ENCODE measurements at regions not wholly inside any gene's neighbourhood (a gene's known extent, or its start where the extent isn't known, plus 50 kb on each side); places are given as distances from the start of the nearest gene placed in this dataset.
A peak's percentile ranks its signal among the peaks of the same experiment; 100 is the strongest.

- Histone ChIP-seq H3K23ac (ENCODE audit: low read depth, low read length, poor library complexity) (no peak overlapping the region), H2AK5ac (ENCODE audit: low read depth, low read length) (no peak overlapping the region), H2AFZ (ENCODE audit: low read length) (no peak overlapping the region), H3K9ac (ENCODE audit: low read depth, low read length, poor library complexity) (no peak overlapping the region), H3K4me3 (ENCODE audit: low read length in 2 of 2) (no peak overlapping the region), H2BK5ac (ENCODE audit: low read length) (no peak overlapping the region), H3K27ac (replicated peaks; ENCODE audit: low read length) (no peak overlapping the region), H2BK12ac (ENCODE audit: low read length) (no peak overlapping the region), H3K9me3 (replicated peaks in 1 of 2; ENCODE audit: control insufficient read depth in 2 of 2, insufficient read depth in 1 of 2, low read depth in 1 of 2, low read length in 2 of 2) (no peaks in the 10 kb centered on the region), H3K4me2 (ENCODE audit: insufficient read depth, low read length, poor library complexity, severe bottlenecking) (no peak overlapping the region), H3K14ac (ENCODE audit: low read length) (no peak overlapping the region), H3K27me3 (ENCODE audit: control insufficient read depth in 3 of 3, insufficient read depth in 3 of 3, low read depth in 1 of 3, low read length in 3 of 3) (no peaks in the 10 kb centered on the region), H3K4ac (ENCODE audit: low read length) (no peak overlapping the region), H4K91ac (ENCODE audit: low read depth, low read length, poor library complexity) (no peak overlapping the region), H3K36me3 (replicated peaks in 1 of 2; ENCODE audit: control insufficient read depth in 2 of 2, insufficient read depth in 2 of 2, low read length in 2 of 2) (no peaks in the 10 kb centered on the region), H3K4me1 (ENCODE audit: control insufficient read depth in 2 of 2, insufficient read depth in 1 of 2, low read depth in 1 of 2, low read length in 2 of 2) (peaks cover 0 to 16% of the 10 kb centered on the region in 2 donors), H3K79me1 (ENCODE audit: low read depth, low read length) (no peaks in the 10 kb centered on the region), H4K8ac (ENCODE audit: low read depth, low read length) (no peak overlapping the region), H3K18ac (ENCODE audit: low read length) (no peak overlapping the region), H2BK15ac (ENCODE audit: low read length) (no peak overlapping the region), H2BK120ac (ENCODE audit: low read depth, low read length) (no peak overlapping the region)
- DNase-seq (ENCODE audit: low spot score): no peak
Measured at GRCh38 chr17:65404761-65405160, 156.7 kb downstream of the AXIN2 start.

DNA sequence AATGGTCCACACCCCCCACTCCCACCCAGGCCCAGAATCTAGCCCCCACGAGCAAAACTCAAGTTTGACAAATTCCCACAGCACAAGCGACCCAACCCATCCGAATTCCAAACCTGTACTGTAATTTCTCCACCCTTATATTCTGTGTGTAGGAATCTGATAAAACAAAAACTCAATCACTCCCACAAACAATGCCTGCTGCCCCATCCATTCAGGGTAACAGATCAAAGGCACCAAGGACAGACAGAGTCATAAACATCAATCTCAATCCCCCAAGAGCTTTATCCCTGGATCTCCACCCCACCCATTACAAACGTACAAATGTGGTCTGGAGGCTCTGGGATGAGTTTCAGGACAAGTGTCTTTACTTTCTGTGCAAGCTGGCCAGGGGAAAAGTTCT lies 157.8 kb downstream of the AXIN2 start:
- no peaks in the 10 kb centered on the region for H3K79me1 ChIP-seq (ENCODE audit: low read depth, low read length)
- no peaks in the 10 kb centered on the region for H3K27me3 ChIP-seq (ENCODE audit: control insufficient read depth in 3 of 3, insufficient read depth in 3 of 3, low read depth in 1 of 3, low read length in 3 of 3)
- H3K36me3 ChIP-seq (replicated peaks in 1 of 2; ENCODE audit: control insufficient read depth in 2 of 2, insufficient read depth in 2 of 2, low read length in 2 of 2): no peaks in the 10 kb centered on the region
- no peak overlapping the region for H2BK12ac ChIP-seq (ENCODE audit: low read length)
- H2AK5ac ChIP-seq (ENCODE audit: low read depth, low read length): no peak overlapping the region
- no peak overlapping the region for H4K8ac ChIP-seq (ENCODE audit: low read depth, low read length)
- H4K91ac ChIP-seq (ENCODE audit: low read depth, low read length, poor library complexity): no peak overlapping the region
- H2BK120ac ChIP-seq (ENCODE audit: low read depth, low read length): no peak overlapping the region
- H2BK5ac ChIP-seq (ENCODE audit: low read length): no peak overlapping the region
- H3K4me1 ChIP-seq (ENCODE audit: control insufficient read depth in 2 of 2, insufficient read depth in 1 of 2, low read depth in 1 of 2, low read length in 2 of 2): peaks cover 0 to 16% of the 10 kb centered on the region in 2 donors
- H3K14ac ChIP-seq (ENCODE audit: low read length): no peak overlapping the region
- no peak overlapping the region for H2BK15ac ChIP-seq (ENCODE audit: low read length)
- H3K27ac ChIP-seq (replicated peaks; ENCODE audit: low read length): no peak overlapping the region
- H3K4me2 ChIP-seq (ENCODE audit: insufficient read depth, low read length, poor library complexity, severe bottlenecking): no peak overlapping the region
- no peak for DNase-seq (ENCODE audit: low spot score)
- no peak overlapping the region for H3K9ac ChIP-seq (ENCODE audit: low read depth, low read length, poor library complexity)
- H3K4ac ChIP-seq (ENCODE audit: low read length): no peak overlapping the region
- no peak overlapping the region for H3K4me3 ChIP-seq (ENCODE audit: low read length in 2 of 2)
- H3K9me3 ChIP-seq (replicated peaks in 1 of 2; ENCODE audit: control insufficient read depth in 2 of 2, insufficient read depth in 1 of 2, low read depth in 1 of 2, low read length in 2 of 2): no peaks in the 10 kb centered on the region
- H3K23ac ChIP-seq (ENCODE audit: low read depth, low read length, poor library complexity): no peak overlapping the region
- H2AFZ ChIP-seq (ENCODE audit: low read length): peak overlapping the region; percentile 63
- H3K18ac ChIP-seq (ENCODE audit: low read length): peak overlapping the region; percentile 32
- no CpG with 5 or more reads among the region's 4 CpGs for WGBS, 2 donors (ENCODE audit: extremely low coverage in 2 of 2, insufficient read length in 2 of 2, insufficient replicate concordance in 1 of 2)

GRCh38 chr17:65402513-65403496 lies 158.6 kb downstream of the AXIN2 start:
- no peak overlapping the region for H2BK5ac ChIP-seq (ENCODE audit: low read length)
- peak overlapping the region; percentile 24 for H2AK5ac ChIP-seq (ENCODE audit: low read depth, low read length)
- no peak overlapping the region for H2BK120ac ChIP-seq (ENCODE audit: low read depth, low read length)
- H4K91ac ChIP-seq (ENCODE audit: low read depth, low read length, poor library complexity): no peak overlapping the region
- H3K4ac ChIP-seq (ENCODE audit: low read length): peak overlapping the region; percentile 70
- no peaks in the 10 kb centered on the region for H3K27me3 ChIP-seq (ENCODE audit: control insufficient read depth in 3 of 3, insufficient read depth in 3 of 3, low read depth in 1 of 3, low read length in 3 of 3)
- no CpG with 5 or more reads among the region's 19 CpGs for WGBS, 2 donors (ENCODE audit: extremely low coverage in 2 of 2, insufficient read length in 2 of 2, insufficient replicate concordance in 1 of 2)
- H3K23ac ChIP-seq (ENCODE audit: low read depth, low read length, poor library complexity): no peak overlapping the region
- H2AFZ ChIP-seq (ENCODE audit: low read length): peak overlapping the region; percentile 63
- H3K14ac ChIP-seq (ENCODE audit: low read length): no peak overlapping the region
- no peak overlapping the region for H3K4me2 ChIP-seq (ENCODE audit: insufficient read depth, low read length, poor library complexity, severe bottlenecking)
- no peak overlapping the region for H3K27ac ChIP-seq (replicated peaks; ENCODE audit: low read length)
- H2BK15ac ChIP-seq (ENCODE audit: low read length): no peak overlapping the region
- no peaks in the 10 kb centered on the region for H3K36me3 ChIP-seq (replicated peaks in 1 of 2; ENCODE audit: control insufficient read depth in 2 of 2, insufficient read depth in 2 of 2, low read length in 2 of 2)
- no peaks in the 10 kb centered on the region for H3K9me3 ChIP-seq (replicated peaks in 1 of 2; ENCODE audit: control insufficient read depth in 2 of 2, insufficient read depth in 1 of 2, low read depth in 1 of 2, low read length in 2 of 2)
- no peak overlapping the region for H3K4me3 ChIP-seq (ENCODE audit: low read length in 2 of 2)
- no peak overlapping the region for H4K8ac ChIP-seq (ENCODE audit: low read depth, low read length)
- no peak overlapping the region for H3K9ac ChIP-seq (ENCODE audit: low read depth, low read length, poor library complexity)
- peaks cover 1 to 16% of the 10 kb centered on the region in 2 donors for H3K4me1 ChIP-seq (ENCODE audit: control insufficient read depth in 2 of 2, insufficient read depth in 1 of 2, low read depth in 1 of 2, low read length in 2 of 2)
- H3K79me1 ChIP-seq (ENCODE audit: low read depth, low read length): no peaks in the 10 kb centered on the region
- H2BK12ac ChIP-seq (ENCODE audit: low read length): peak overlapping the region; percentile 60
- peak overlapping the region; percentile 75 for H3K18ac ChIP-seq (ENCODE audit: low read length)
- DNase-seq (ENCODE audit: low spot score): no peak

DNA sequence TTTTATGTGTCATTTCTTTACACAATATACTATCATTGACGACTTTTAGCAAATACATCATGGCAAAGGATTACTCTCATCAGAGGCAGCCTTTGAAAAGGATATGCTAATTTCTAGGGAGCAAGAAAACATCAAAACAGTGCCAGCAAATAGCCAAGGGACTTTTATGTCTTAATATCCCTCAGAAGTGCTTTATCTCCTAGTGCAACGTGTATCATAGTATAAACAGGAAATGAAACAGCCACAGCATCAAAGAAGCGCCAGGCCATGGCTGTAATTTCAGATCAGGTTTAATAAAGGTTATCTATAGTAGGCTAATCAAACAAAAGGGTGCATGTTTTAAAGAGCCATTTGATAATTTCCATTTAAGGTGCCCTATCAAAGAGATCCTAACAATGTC lies 159.9 kb downstream of the AXIN2 start:
- Histone ChIP-seq H3K27ac (replicated peaks; ENCODE audit: low read length) (no peak overlapping the region), H3K4ac (ENCODE audit: low read length) (no peak overlapping the region), H2AK5ac (ENCODE audit: low read depth, low read length) (no peak overlapping the region), H4K8ac (ENCODE audit: low read depth, low read length) (no peak overlapping the region), H3K36me3 (replicated peaks in 1 of 2; ENCODE audit: control insufficient read depth in 2 of 2, insufficient read depth in 2 of 2, low read length in 2 of 2) (no peaks in the 10 kb centered on the region), H3K9ac (ENCODE audit: low read depth, low read length, poor library complexity) (no peak overlapping the region), H2BK12ac (ENCODE audit: low read length) (no peak overlapping the region), H2BK5ac (ENCODE audit: low read length) (no peak overlapping the region), H2AFZ (ENCODE audit: low read length) (no peak overlapping the region), H2BK15ac (ENCODE audit: low read length) (no peak overlapping the region), H3K4me2 (ENCODE audit: insufficient read depth, low read length, poor library complexity, severe bottlenecking) (no peak overlapping the region), H4K91ac (ENCODE audit: low read depth, low read length, poor library complexity) (no peak overlapping the region), H3K9me3 (replicated peaks in 1 of 2; ENCODE audit: control insufficient read depth in 2 of 2, insufficient read depth in 1 of 2, low read depth in 1 of 2, low read length in 2 of 2) (no peaks in the 10 kb centered on the region), H2BK120ac (ENCODE audit: low read depth, low read length) (no peak overlapping the region), H3K23ac (ENCODE audit: low read depth, low read length, poor library complexity) (no peak overlapping the region), H3K27me3 (ENCODE audit: control insufficient read depth in 3 of 3, insufficient read depth in 3 of 3, low read depth in 1 of 3, low read length in 3 of 3) (no peaks in the 10 kb centered on the region), H3K4me3 (ENCODE audit: low read length in 2 of 2) (no peak overlapping the region), H3K14ac (ENCODE audit: low read length) (no peak overlapping the region), H3K4me1 (ENCODE audit: control insufficient read depth in 2 of 2, insufficient read depth in 1 of 2, low read depth in 1 of 2, low read length in 2 of 2) (peaks cover 1 to 16% of the 10 kb centered on the region in 2 donors), H3K79me1 (ENCODE audit: low read depth, low read length) (no peaks in the 10 kb centered on the region), H3K18ac (ENCODE audit: low read length) (no peak overlapping the region)
- DNase-seq (ENCODE audit: low spot score): no peak
- WGBS, 2 donors (ENCODE audit: extremely low coverage in 2 of 2, insufficient read length in 2 of 2, insufficient replicate concordance in 1 of 2): no CpG with 5 or more reads among the region's 3 CpGs

All from neuronal stem cell (in vitro differentiated cells).